RCC 7860 (cell line): ENCODE measurements at regions not wholly inside any gene's neighbourhood (a gene's known extent, or its start where the extent isn't known, plus 50 kb on each side); places are given as distances from the start of the nearest gene placed in this dataset.
"Not testable (repeated sequence)": the region's sequence is repeated elsewhere in the genome, so short reads cannot be mapped to it uniquely, and the experiment has no call there.

ENCODE experiments used
- DNase-seq: peaks from one replicate; pipeline ENCODE4 v3.0.0-alpha.2; 2015; ENCODE audit warnings: low spot score
- FAIRE-seq: peaks from 2 replicates; lab custom pipeline; 2012; peaks lifted over from hg19 to GRCh38; lab: Jason Lieb, UNC

GRCh38 chr2:75928093-75928492 lies 217.4 kb upstream of the GCFC2 start:
- FAIRE-seq (no peak), DNase-seq (no peak)

GRCh38 chr2:75925331-75926024 lies 214.8 kb upstream of the GCFC2 start:
- no peak for FAIRE-seq
- no peak for DNase-seq

GRCh38 chr2:75922191-75922590 lies 211.5 kb upstream of the GCFC2 start:
- DNase-seq: no peak
- FAIRE-seq: no peak

DNA sequence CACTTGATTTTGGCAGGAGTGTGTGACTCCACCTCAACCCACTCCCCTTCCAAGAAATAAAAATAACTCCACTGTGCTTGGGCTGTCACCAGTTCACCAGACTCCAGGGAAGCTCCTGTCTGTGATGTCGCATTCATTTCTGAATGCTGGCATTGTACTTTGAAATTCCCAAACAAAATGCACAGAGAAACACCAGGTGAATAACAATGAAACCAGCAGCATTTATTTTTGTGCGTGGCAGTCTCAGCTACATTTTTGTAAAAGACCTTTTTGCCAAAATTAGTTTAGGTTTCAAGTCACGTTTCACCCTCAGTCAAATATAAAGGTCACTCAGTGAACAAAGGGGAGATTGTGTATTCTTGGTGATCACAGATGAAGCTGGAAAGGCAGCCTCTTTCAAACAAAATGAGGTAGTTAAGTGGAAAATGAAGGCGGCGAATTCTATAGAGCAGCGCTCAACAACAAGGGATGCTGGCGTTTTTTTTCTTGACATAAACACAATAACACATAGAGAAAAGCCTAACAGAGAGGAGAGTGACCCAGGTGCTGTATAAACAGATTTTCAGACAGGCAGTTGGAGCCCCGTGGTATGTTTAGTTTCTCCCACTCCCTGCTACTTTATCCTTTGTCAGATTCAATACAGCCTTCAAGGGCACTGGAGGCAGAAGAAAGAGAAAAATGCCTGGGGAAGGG lies 210.3 kb upstream of the GCFC2 start:
- no peak for FAIRE-seq

DNA sequence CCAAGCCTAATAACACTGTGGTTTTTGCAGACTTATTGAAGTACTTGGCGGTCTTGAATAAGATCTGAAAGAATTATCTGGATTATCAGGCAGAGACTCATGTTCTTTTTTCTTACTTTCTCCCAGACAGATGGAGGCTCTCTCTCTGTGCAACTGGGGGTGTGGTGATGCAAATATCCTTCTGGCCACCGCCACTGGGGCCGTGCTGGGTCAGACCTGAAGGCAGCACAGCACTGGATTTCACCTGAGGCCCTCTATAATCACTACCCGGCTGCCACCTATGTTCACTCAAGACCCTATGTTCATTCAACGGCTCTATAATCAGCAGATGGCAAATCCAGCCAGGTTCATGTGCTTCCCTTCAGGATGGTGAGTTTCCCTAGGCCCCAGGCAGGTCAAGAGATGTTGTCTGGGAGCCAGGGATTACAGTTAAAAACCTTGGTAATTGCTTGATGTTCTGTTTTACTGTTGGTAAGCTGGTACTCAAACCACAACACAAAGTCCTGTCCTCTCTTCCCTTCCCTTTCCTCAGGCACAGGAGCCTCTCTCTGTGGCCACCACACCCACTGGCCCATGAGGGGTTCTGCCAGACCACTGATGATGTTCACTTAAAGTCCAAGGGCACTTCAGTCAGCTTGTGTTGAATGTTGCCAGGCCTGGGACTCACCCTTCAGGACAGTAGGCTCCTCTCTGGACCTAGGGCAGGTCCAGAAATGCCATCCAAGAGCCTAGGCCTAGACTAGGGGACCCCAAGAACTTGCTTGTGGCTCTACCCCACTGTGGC lies 205.3 kb upstream of the GCFC2 start:
- DNase-seq (no peak), FAIRE-seq (no peak)

More for the DNA sequence above, 210.3 kb upstream of the GCFC2 start:
- no peak for DNase-seq

DNA sequence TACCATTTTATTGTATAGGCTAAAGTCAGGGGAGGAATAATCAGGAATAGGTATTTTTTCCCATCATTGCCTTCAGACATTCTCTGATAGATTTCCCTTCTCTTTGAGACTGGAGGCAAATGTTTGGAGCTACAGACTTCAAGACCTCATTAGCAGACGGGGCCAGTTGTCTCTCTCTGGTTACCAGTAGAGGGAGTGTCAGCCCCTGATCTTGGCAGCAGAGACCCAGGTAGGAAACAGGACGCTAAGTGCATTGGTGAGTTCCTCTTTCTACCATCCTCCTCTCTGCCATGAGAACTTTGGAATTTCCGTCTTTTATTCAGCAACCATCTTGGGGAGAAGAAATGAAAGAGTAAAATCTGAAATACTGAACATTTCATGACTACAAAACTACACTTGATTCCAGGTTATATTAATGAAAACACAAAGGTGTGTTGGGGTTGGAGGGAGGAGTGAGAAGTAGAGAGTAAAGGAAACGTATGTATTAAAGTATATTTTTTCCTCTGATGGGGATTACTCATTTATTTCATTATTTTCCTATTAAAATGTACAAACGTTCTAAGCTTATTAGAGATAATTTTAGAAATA lies 186.2 kb upstream of the GCFC2 start:
- no peak for DNase-seq
- no peak for FAIRE-seq

DNA sequence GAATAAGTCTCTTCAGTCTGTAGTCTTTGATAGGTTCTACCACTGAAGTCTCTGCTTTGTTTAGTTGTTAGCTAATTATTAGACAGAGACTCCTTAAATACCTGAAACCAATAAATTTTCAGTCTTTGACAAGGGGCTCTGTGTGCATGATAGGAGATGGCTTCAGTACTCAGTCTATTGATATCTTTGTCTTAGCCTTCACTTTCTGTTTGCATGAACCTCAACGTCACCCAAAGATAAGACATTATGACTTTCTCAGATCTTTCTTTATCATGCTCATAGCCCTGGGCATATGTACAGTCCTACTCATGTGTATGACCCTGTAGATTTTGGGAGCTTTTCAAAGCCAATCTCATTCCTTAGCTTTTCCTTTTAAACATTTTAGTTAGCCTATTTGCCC lies 183.5 kb upstream of the GCFC2 start:
- no peak for DNase-seq
- FAIRE-seq: no peak

GRCh38 chr2:75892490-75892889 lies 181.8 kb upstream of the GCFC2 start:
- FAIRE-seq (no peak), DNase-seq (no peak)

GRCh38 chr2:75882530-75882929 lies 171.8 kb upstream of the GCFC2 start:
- DNase-seq: no peak
- no peak for FAIRE-seq

- DNase-seq, FAIRE-seq: not testable (repeated sequence)
Measured at GRCh38 chr2:75875606-75876005, 164.9 kb upstream of the GCFC2 start.

- FAIRE-seq, DNase-seq: not testable (repeated sequence)
Measured at GRCh38 chr2:75871762-75872614, 161.3 kb upstream of the GCFC2 start.

DNA sequence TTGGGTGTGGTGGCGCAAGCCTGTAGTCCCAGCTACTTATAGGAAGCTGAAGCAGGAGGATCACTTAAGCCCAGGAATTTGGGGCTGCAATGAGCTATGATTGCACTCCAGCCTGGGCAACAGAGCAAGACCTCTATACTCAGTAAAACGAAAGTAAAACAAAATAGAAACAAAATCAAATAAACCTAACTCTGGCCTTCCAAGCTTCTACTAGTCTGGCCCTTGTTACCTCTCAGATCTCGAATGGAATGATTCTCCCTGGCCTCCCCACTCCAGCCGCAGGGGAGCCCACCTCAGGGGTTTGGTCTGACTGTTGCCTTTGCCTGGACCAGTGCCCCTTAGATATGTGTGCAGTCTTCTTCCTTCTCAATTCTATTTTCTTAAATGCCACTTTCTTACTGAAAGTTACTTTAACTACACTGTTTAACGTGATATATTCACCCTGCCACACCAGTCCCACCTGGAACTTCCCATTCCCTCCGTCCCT lies 160.0 kb upstream of the GCFC2 start:
- DNase-seq (no peak), FAIRE-seq (no peak)

DNA sequence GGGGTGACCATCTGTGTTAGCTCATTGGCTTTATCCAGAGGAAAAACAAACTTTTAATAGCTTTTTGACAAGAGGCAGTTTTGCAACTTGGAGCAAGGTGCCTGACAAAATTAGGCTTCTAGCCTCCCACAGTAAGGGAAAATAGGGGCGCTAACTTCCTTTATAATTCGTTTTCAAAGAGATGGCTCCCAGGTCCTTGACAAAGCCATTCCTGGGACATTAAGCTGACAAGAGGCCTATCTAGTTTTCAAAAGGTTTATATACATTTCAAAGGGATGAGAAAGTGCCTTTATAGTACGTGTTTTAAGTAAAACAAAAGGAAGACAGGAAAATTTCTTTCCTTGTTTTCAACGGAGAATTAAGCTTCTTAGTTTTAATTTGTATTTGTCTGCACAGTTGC lies 159.4 kb upstream of the GCFC2 start:
- FAIRE-seq (no peak), DNase-seq (no peak)

GRCh38 chr2:75865702-75866101 lies 155.0 kb upstream of the GCFC2 start:
- DNase-seq (no peak), FAIRE-seq (no peak)

DNA sequence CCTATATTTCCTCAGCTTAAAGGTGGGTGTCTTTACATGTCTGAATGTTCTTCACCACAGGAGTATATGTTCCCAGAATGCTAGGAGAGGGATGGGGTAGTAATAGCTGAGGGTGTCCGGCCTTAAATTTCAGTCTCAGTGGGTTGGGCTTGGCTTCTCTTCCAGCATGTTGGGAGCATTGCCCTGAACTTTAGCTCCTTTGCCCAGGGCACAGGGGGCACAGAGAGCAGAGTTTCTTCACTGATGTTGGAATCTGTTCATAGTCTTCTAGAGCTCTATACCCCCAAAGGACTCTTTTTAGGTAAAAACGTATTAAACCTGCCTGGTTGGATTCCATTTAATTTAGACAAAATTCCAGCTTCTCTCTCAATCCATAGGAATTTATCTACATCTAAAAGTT lies 154.4 kb upstream of the GCFC2 start:
- FAIRE-seq: no peak

GRCh38 chr2:75862547-75862946 lies 151.8 kb upstream of the GCFC2 start:
- no peak for DNase-seq

More for the DNA sequence above, 154.4 kb upstream of the GCFC2 start:
- no peak for DNase-seq

DNA sequence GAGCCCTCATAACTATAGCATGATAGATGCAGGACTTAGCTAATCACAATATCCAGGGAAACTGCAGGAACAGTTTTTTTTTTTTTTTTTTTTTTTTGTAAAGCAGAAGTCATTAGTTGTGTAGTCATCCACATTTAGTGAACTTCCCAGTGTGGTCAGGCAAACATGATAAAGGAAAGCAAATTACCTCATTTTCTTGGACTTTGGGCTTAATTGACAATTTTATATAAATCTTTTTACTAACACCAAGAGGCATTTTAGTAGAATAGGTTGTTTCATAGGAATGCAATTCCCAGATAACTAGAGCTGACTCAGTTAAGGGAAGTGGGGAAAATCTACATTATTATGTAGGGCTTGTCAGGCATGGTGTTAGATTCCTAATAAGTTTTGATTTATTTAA lies 142.7 kb upstream of the GCFC2 start:
- FAIRE-seq (no peak), DNase-seq (no peak)

More at GRCh38 chr2:75862547-75862946, 151.8 kb upstream of the GCFC2 start:
- FAIRE-seq: no peak

DNA sequence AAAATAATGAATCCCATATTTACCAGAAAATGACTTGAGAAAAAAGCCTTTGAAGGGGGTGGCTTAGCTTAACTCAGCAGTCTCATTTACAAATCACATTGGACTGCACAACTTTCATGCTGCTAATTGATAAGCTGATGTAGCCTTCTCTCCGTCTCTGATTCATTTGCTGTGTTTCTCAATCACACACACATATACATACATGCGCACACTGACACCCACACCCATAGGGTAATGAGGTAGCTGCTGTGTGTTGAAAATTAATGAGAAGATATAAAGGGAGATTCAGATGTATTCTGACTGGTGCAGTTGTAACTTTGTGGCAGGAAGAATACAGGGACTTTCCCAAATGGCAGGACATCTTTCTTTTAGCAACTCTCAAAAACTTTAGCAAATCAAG lies 141.9 kb upstream of the GCFC2 start:
- FAIRE-seq (no peak), DNase-seq (no peak)

GRCh38 chr2:75846683-75847190 lies 136.0 kb upstream of the GCFC2 start:
- no peak for FAIRE-seq

DNA sequence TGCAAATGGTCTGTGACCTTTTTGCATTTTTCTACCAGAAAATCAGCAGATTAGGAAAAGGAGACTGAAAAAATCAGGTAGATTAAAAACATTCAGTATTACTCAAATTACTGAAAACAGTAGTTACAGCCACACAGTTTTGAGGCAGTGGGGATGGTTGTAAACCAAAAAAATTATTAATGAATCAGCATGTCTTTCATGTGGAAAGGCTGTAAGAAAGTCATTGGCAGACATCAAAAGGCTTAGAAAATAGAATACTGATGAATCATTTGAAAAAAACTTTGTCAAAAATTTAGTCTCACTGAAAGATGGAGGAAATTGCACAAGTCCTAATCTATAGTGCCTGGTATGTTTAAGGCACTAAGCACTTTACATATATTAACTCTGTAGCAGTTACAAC lies 133.9 kb upstream of the GCFC2 start:
- FAIRE-seq (no peak), DNase-seq (no peak)

More at GRCh38 chr2:75846683-75847190, 136.0 kb upstream of the GCFC2 start:
- DNase-seq: no peak
